ENCODE measurements at regions not wholly inside any gene's neighbourhood (a gene's known extent, or its start where the extent isn't known, plus 50 kb on each side); places are given as distances from the start of the nearest gene placed in this dataset.

DNA sequence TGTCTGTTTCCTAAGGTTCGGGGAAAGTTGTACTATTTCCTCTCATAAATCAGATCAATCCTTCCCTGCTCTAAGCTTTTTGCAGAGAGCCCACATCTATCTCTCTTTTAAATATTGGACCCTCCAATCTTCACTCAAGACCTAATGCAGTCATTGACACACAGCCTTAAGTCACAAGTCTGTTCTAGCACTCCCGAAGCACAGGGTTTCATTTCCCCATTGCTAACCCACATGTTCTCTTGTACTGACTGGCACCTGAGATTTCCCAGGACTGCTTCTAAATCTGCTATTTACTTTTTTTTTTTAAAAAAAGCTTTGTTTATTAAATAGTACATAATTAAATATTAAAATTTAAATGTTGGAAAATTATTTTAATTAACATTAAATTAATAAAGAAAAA is 674.7 kb downstream of the TBC1D22A start:
- no peak overlapping the region for H3K27ac Mint-ChIP-seq
- no peaks in the 10 kb centered on the region for H3K27me3 Mint-ChIP-seq (ENCODE audit: low read depth)
- no peaks in the 10 kb centered on the region for H3K4me1 Mint-ChIP-seq (ENCODE audit: low read depth)
- DNase-seq = no peak
- no peak overlapping the region for H3K4me3 Mint-ChIP-seq
- intact Hi-C loops (cut with micrococcal nuclease) = no loop called here
- H3K36me3 Mint-ChIP-seq (ENCODE audit: low read depth) = no peaks in the 10 kb centered on the region
- H3K9me3 Mint-ChIP-seq = peaks cover 17% of the 10 kb centered on the region
- CTCF ChIA-PET = no interaction called here

DNA sequence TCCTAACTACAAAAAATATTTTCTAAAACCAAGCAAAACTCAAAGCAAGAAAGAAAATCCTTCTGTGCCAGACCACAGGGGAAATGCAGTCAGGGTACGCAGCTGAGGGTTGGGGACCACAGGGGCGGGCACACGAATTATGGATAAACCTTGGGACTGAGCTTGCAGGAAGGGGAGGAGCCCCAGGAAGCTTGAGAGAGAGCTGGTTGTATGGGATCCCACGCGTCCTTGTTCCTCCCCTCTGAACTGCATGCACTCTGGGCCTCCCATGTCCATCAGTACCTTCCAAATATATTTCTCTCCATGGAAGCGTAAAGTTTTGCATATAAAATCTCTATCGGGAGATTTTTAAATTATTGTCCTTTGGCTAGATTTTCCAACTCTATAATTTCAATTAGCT is 673.4 kb downstream of the TBC1D22A start:
- CTCF ChIA-PET = no interaction called here
- Mint-ChIP-seq H3K9me3 (peaks cover 17% of the 10 kb centered on the region), H3K4me1 (ENCODE audit: low read depth) (no peaks in the 10 kb centered on the region), H3K27ac (no peak overlapping the region), H3K27me3 (ENCODE audit: low read depth) (no peaks in the 10 kb centered on the region), H3K4me3 (no peak overlapping the region), H3K36me3 (ENCODE audit: low read depth) (no peaks in the 10 kb centered on the region)
- no peak for DNase-seq
- intact Hi-C loops (cut with micrococcal nuclease) = no loop called here

DNA sequence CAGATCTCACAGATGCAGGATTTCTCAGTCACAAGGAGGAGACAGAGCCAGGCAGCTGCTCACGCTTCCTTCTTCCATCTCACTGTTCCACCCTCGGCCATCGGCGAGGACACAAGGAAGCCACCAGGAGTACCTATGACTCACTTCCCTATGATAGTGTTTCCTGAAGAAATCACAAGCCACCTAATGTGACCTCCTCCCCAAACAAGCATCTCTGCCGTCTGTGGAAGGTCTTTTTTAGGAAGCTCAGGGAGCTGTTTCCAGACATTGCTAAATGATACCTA is 672.7 kb downstream of the TBC1D22A start:
- Mint-ChIP-seq H3K27me3 (ENCODE audit: low read depth) (no peaks in the 10 kb centered on the region), H3K4me1 (ENCODE audit: low read depth) (no peaks in the 10 kb centered on the region), H3K9me3 (peaks cover 14% of the 10 kb centered on the region), H3K4me3 (no peak overlapping the region), H3K36me3 (ENCODE audit: low read depth) (no peaks in the 10 kb centered on the region), H3K27ac (no peak overlapping the region)
- no peak for DNase-seq
- CTCF ChIA-PET = no interaction called here
- intact Hi-C loops (cut with micrococcal nuclease) = no loop called here

DNA sequence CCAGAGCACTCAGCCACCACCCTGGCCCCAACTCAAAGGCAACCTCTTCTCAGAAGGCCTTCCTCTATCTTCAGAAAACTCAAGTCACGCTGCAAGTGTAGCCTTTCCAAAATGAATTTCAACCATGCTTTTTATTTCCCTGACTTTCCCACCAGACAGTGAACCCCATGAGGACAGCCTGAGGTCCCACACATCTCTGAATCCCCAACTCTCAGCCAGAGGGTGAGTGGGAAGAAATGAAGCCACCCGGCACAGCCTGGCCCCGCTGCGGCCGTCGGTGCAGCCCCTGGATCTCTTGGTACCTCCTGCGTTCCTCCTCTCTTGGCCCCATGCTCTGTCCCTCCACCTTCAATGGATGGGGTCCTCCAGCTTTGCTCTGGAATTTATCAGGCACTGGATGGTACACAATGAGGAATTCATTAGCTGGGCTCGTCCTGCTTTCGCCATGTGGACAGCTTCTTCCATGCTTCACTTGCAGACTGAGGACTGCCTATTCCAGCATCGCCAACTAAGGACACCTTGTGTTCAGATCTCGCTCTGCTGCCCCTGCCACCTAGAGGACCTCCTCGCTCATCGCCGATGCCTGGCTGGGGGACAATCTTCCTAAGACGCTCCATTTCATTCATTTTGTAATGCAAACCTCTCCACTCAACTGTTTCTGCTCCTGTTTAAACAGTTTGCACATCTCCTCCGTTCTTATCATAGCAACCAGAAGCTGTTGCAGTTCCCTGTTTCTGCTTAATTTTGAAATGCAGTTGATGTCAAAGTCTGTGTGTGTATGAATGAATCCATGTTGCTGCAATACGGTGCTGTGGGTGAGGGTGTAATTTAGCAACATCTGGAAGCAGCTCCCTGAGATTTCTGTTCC is 672.1 kb downstream of the TBC1D22A start:
- Mint-ChIP-seq H3K4me3 (no peak overlapping the region), H3K9me3 (peaks cover 11% of the 10 kb centered on the region), H3K27me3 (ENCODE audit: low read depth) (peaks cover under 1% of the 10 kb centered on the region), H3K4me1 (ENCODE audit: low read depth) (no peaks in the 10 kb centered on the region), H3K27ac (no peak overlapping the region), H3K36me3 (ENCODE audit: low read depth) (no peaks in the 10 kb centered on the region)
- DNase-seq = no peak
- CTCF ChIA-PET = no interaction called here
- intact Hi-C loops (cut with micrococcal nuclease) = no loop called here

DNA sequence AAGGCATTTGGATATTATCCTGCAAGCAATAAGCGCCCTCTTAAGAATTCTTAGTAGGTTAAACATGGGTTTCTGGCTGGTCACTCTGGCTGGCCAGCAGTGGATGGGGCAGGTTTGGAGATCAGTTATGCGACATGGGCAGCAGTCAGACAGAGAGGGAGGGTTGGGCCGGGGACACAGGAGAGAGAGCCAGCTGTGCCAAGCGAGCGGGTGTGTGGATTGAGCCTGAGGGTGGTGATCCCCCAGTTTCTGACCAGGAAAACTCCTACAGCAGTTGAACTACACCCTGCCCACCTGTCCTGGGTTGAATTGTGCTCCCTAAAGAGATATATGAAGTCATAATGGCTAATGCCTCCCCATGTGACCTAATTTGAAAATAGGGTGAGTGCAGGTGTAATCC is 671.2 kb downstream of the TBC1D22A start:
- intact Hi-C loops (cut with micrococcal nuclease) = no loop called here
- no peaks in the 10 kb centered on the region for H3K4me1 Mint-ChIP-seq (ENCODE audit: low read depth)
- peaks cover 12% of the 10 kb centered on the region for H3K9me3 Mint-ChIP-seq
- CTCF ChIA-PET = no interaction called here
- H3K36me3 Mint-ChIP-seq (ENCODE audit: low read depth) = no peaks in the 10 kb centered on the region
- DNase-seq = no peak
- no peak overlapping the region for H3K4me3 Mint-ChIP-seq
- no peak overlapping the region for H3K27ac Mint-ChIP-seq
- peaks cover 4% of the 10 kb centered on the region for H3K27me3 Mint-ChIP-seq (ENCODE audit: low read depth)

DNA sequence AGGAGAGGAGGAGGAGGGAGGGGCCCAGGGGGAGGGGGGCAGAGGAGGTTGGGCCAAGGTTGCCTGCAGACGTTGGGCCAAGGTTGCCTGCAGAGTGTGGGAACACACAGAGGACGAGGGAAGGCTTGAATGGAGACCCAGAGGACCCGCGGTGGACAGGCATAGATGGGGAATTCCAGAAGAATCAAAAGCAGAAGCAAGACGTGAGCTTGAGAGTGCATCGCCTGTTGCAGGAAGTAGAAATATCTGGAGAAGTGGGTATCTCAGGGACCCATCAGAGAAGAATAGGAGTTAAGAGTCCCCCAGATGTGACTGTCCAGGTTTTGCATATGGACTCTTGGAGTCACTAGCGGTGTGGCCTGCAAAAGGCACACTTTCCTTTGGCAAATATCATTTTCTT is 670.2 kb downstream of the TBC1D22A start:
- H3K27ac Mint-ChIP-seq = no peak overlapping the region
- CTCF ChIA-PET = no interaction called here
- H3K4me3 Mint-ChIP-seq = no peak overlapping the region
- H3K9me3 Mint-ChIP-seq = peaks cover 11% of the 10 kb centered on the region
- H3K27me3 Mint-ChIP-seq (ENCODE audit: low read depth) = peaks cover 4% of the 10 kb centered on the region
- no peaks in the 10 kb centered on the region for H3K4me1 Mint-ChIP-seq (ENCODE audit: low read depth)
- intact Hi-C loops (cut with micrococcal nuclease) = no loop called here
- DNase-seq = no peak
- H3K36me3 Mint-ChIP-seq (ENCODE audit: low read depth) = no peaks in the 10 kb centered on the region

DNA sequence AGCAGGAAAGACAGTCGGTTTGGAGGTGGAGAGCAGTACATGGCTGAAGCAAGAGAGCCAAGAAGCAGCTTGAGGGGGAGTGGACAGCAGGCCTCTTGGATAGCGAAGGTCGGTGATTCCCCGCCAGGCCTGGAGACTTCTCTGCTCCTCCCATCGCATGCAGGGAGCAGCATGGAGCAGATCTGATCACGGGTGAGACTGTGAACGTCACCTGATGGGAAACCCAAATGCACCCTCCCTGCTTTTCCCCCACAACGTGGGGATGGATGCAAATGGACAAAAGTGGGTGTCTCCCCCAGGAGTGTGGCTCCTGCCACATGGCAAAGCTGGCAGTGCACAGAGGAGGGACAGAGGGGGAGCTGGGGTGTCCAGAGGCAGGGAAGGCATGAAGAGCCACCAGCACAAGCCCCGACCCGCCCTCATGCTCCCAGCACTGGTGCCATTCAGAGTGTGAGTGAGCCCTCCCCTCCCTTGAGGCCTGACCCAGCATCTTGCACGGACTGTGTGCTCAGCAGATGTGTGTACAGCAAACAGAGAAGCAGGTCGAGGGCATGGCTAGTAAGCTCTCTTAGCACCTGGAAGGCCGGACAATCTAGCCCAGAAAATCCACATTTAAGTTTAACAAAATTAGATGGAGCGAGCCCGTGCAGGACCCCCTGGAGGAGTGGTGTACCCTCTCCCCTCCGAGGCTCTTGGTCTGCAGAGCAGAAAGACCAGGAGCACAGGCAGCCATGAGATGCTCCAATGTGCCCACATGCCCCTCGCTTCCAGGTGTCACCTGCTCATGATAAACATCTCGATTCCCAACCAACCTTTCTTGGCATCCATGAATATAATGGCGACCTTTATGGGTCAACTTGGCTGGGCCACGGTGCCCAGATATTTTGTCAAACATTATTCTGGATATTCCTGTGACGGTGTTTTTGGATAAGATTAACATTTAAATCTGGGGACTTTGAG is 661.7 kb downstream of the TBC1D22A start:
- Mint-ChIP-seq H3K4me3 (no peak overlapping the region), H3K9me3 (peaks cover under 1% of the 10 kb centered on the region), H3K4me1 (ENCODE audit: low read depth) (no peaks in the 10 kb centered on the region), H3K36me3 (ENCODE audit: low read depth) (no peaks in the 10 kb centered on the region), H3K27me3 (ENCODE audit: low read depth) (peaks cover 26% of the 10 kb centered on the region), H3K27ac (no peak overlapping the region)
- no peak for DNase-seq
- intact Hi-C loops (cut with micrococcal nuclease) = no loop called here
- CTCF ChIA-PET = no interaction called here

DNA sequence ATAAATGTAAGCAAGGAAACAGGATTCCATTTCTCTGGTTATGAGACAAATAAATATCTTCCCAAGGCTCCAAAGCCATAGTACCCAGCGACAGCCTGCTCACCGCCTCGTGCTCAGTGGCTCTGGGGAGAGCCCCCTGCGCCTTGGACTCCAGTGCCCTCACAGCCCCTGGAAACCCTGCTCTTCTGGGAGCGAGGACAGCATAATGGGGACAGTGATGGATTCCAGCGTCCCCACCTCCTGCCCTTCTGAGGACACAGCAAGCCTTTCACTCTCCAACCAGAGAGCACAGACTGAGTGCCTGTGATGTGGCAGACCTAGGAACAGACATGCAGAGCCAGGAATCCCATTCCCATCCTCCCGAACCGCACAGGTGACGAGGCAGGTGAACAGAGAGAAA is 660.8 kb downstream of the TBC1D22A start:
- H3K36me3 Mint-ChIP-seq (ENCODE audit: low read depth) = no peaks in the 10 kb centered on the region
- no peaks in the 10 kb centered on the region for H3K4me1 Mint-ChIP-seq (ENCODE audit: low read depth)
- intact Hi-C loops (cut with micrococcal nuclease) = no loop called here
- DNase-seq = no peak
- no peak overlapping the region for H3K4me3 Mint-ChIP-seq
- H3K27ac Mint-ChIP-seq = no peak overlapping the region
- CTCF ChIA-PET = no interaction called here
- no peaks in the 10 kb centered on the region for H3K9me3 Mint-ChIP-seq
- peaks cover 26% of the 10 kb centered on the region for H3K27me3 Mint-ChIP-seq (ENCODE audit: low read depth)

DNA sequence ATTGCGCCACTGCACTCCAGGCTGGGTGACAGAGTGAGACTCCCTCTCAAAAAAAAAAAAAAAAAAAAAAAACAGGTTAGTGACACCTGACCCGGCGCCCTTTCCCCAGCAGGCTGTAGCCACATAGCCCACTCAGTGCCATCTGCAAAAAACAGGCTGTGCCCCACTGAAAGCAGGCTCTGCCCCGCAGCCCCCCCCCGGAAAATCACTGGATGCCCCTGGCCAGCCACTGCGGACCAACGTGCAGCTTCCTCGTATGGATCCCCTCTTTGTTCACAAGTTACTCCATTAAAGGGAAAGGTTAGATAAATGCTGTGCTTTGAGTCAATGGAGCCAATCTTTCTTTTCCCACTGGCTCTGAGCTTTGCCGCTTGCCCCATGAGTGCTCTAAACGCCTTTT is 660.3 kb downstream of the TBC1D22A start:
- DNase-seq = no peak
- intact Hi-C loops (cut with micrococcal nuclease) = no loop called here
- H3K9me3 Mint-ChIP-seq = no peaks in the 10 kb centered on the region
- H3K4me3 Mint-ChIP-seq = no peak overlapping the region
- no peaks in the 10 kb centered on the region for H3K4me1 Mint-ChIP-seq (ENCODE audit: low read depth)
- peaks cover 26% of the 10 kb centered on the region for H3K27me3 Mint-ChIP-seq (ENCODE audit: low read depth)
- no peak overlapping the region for H3K27ac Mint-ChIP-seq
- CTCF ChIA-PET = no interaction called here
- H3K36me3 Mint-ChIP-seq (ENCODE audit: low read depth) = no peaks in the 10 kb centered on the region

DNA sequence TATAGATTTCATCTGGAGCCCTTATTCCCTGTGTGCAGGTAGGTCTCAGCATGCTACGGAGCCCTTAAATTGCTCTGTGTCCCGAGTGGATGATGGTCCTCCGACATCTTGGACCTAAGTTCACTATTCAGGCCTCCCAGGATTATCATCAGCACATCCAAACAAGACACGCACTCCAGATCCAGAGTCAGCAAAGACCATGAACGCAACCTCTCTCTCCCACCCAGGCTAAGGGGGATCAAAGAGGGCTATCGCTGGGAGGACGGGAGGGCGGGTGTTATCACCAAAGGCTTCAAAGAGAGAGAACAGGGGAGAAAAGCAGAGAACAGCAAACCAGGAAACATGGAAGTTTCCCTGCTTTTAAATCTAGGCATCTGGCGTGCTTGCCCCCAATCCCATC is 659.4 kb downstream of the TBC1D22A start:
- Mint-ChIP-seq H3K27me3 (ENCODE audit: low read depth) (peaks cover 26% of the 10 kb centered on the region), H3K27ac (no peak overlapping the region), H3K9me3 (peaks cover 2% of the 10 kb centered on the region), H3K4me3 (no peak overlapping the region), H3K4me1 (ENCODE audit: low read depth) (no peaks in the 10 kb centered on the region), H3K36me3 (ENCODE audit: low read depth) (no peaks in the 10 kb centered on the region)
- DNase-seq = no peak
- intact Hi-C loops (cut with micrococcal nuclease) = no loop called here
- CTCF ChIA-PET = no interaction called here

DNA sequence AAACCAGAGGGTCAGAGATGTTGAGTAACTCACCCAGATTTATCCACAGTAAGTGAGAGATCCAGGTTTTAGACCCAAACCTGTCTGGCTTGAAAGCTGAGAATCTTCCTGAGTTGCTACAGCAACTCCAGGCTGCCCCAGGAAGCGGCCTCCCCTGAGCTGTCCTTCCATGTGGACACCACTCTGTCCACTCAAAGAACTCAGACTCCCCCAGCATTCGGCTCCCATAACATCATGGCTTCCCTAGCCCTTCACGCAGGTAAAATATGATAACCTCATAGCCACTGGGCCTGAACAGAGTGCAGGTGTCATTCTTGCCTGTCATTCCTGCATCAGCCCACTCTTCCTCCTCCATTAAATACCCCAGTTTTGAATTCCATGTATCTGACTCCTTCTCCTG is 657.8 kb downstream of the TBC1D22A start:
- no peak for DNase-seq
- intact Hi-C loops (cut with micrococcal nuclease) = no loop called here
- no peaks in the 10 kb centered on the region for H3K36me3 Mint-ChIP-seq (ENCODE audit: low read depth)
- CTCF ChIA-PET = no interaction called here
- H3K4me1 Mint-ChIP-seq (ENCODE audit: low read depth) = no peaks in the 10 kb centered on the region
- no peak overlapping the region for H3K4me3 Mint-ChIP-seq
- H3K9me3 Mint-ChIP-seq = peaks cover 2% of the 10 kb centered on the region
- H3K27ac Mint-ChIP-seq = no peak overlapping the region
- H3K27me3 Mint-ChIP-seq (ENCODE audit: low read depth) = peaks cover 18% of the 10 kb centered on the region

DNA sequence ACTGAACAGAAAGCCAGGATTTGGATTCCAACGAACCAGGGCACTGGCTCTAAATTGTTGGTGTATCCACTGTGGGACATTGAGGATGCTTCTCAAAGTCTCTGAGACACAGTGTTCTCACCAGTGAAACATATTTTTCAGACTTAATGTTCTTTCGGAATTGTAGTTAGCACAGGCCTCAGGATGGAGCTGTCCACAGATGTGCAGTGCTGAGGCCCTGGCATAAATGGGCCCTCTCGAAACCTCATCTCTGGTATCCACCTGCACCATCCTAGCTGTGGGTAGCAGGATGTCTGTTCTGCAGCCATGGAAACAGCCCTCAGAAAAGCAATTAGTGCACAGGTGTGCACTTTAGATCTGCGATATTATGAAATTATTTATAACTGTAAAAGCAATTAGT is 656.8 kb downstream of the TBC1D22A start:
- H3K4me3 Mint-ChIP-seq = no peak overlapping the region
- DNase-seq = no peak
- H3K27me3 Mint-ChIP-seq (ENCODE audit: low read depth) = peaks cover 18% of the 10 kb centered on the region
- CTCF ChIA-PET = no interaction called here
- H3K27ac Mint-ChIP-seq = no peak overlapping the region
- intact Hi-C loops (cut with micrococcal nuclease) = no loop called here
- H3K9me3 Mint-ChIP-seq = peaks cover 2% of the 10 kb centered on the region
- no peaks in the 10 kb centered on the region for H3K36me3 Mint-ChIP-seq (ENCODE audit: low read depth)
- no peaks in the 10 kb centered on the region for H3K4me1 Mint-ChIP-seq (ENCODE audit: low read depth)

DNA sequence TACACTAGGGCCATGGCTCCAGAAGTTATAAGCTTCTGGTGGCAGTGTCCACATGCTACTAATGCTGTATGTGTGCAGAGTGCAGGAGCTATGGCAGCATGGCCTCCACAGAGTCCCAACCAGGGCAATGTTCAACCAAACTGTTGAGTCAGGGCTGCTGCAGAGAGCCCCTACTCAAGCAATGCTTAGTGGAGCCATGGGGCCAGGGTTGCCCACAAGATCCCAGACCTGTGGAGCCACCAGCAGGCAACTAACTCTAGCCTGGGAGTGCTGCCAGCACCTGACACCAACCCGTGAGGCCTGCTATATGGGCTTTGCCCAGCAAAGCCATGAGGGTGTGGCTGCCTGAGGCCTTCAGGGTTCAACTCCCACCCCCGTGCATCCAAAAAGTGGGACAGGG is 655.2 kb downstream of the TBC1D22A start:
- Mint-ChIP-seq H3K9me3 (peaks cover 2% of the 10 kb centered on the region), H3K4me1 (ENCODE audit: low read depth) (no peaks in the 10 kb centered on the region), H3K4me3 (no peak overlapping the region), H3K36me3 (ENCODE audit: low read depth) (no peaks in the 10 kb centered on the region), H3K27ac (no peak overlapping the region), H3K27me3 (ENCODE audit: low read depth) (peaks cover 15% of the 10 kb centered on the region)
- intact Hi-C loops (cut with micrococcal nuclease) = no loop called here
- DNase-seq = no peak
- CTCF ChIA-PET = no interaction called here

Data from activated naive CD4-positive, alpha-beta T cell treated with anti-CD3 and anti-CD28 coated beads for 36 hours (primary cell).